ENCODE measurements at regions not wholly inside any gene's neighbourhood (a gene's known extent, or its start where the extent isn't known, plus 50 kb on each side); places are given as distances from the start of the nearest gene placed in this dataset.

DNA sequence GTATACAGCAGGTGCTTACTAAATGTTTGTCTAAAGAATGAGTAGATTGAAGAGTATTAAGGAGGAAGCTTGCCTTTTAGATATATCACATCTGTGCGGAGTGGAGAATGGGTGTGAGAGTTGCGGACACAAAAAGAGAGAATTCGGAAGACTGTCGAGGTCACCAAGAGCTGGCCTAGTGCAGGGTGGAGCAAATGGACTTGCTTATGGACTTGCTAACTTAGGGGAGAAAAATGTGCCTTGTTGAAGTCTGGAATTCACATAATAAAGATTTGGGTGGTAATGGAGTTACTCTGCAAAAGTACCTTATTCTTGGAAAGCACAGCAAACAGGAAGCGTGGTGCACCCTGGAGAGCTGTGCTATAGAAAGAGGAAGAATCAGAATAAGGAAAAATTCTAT lies 361.7 kb downstream of the PRDM2 start:
- 95 to 96% methylated on average over 5 of the region's 5 CpGs for WGBS, 2 donors
- DNase-seq (ENCODE audit: low spot score in 2 of 2) = no peak
- no peak overlapping the region for H3K4me3 ChIP-seq (ENCODE audit: low read depth, poor library complexity, severe bottlenecking)
- TF ChIP-seq, protein P1, sequence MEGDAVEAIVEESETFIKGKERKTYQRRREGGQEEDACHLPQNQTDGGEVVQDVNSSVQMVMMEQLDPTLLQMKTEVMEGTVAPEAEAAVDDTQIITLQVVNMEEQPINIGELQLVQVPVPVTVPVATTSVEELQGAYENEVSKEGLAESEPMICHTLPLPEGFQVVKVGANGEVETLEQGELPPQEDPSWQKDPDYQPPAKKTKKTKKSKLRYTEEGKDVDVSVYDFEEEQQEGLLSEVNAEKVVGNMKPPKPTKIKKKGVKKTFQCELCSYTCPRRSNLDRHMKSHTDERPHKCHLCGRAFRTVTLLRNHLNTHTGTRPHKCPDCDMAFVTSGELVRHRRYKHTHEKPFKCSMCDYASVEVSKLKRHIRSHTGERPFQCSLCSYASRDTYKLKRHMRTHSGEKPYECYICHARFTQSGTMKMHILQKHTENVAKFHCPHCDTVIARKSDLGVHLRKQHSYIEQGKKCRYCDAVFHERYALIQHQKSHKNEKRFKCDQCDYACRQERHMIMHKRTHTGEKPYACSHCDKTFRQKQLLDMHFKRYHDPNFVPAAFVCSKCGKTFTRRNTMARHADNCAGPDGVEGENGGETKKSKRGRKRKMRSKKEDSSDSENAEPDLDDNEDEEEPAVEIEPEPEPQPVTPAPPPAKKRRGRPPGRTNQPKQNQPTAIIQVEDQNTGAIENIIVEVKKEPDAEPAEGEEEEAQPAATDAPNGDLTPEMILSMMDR (IDR thresholded peaks at IDR 0.05) = no peak
- no peak for TF ChIP-seq POLR2A (IDR thresholded peaks at IDR 0.05)
- intact Hi-C loops (cut with DNase I; ENCODE audit: low total_unique reads) = no loop called here

DNA sequence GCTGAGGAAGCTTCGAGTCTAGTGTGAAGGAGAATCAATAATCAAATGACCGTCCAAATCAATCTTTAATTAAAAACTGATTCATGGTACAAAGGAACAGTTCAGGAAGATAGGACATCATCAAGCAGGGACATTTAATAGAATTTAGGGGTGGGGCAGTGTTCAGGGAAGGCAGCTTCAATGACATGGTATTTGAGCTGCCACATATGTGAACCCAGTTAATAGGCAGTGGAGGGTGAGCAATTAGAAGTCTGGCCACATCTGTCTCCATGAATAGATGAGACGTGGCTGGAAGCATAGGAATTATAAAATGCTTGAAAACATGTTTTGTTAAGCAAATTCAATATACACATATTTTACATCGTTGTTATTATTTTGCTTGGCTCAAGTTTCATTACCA lies 362.7 kb downstream of the PRDM2 start:
- DNase-seq (ENCODE audit: low spot score in 2 of 2) = no peak
- 61 to 62% methylated on average over 4 of the region's 4 CpGs for WGBS, 2 donors
- intact Hi-C loops (cut with DNase I; ENCODE audit: low total_unique reads) = no loop called here
- H3K4me3 ChIP-seq (ENCODE audit: low read depth, poor library complexity, severe bottlenecking) = no peak overlapping the region
- TF ChIP-seq, protein P1 (IDR thresholded peaks at IDR 0.05) = no peak
- TF ChIP-seq POLR2A (IDR thresholded peaks at IDR 0.05) = no peak

DNA sequence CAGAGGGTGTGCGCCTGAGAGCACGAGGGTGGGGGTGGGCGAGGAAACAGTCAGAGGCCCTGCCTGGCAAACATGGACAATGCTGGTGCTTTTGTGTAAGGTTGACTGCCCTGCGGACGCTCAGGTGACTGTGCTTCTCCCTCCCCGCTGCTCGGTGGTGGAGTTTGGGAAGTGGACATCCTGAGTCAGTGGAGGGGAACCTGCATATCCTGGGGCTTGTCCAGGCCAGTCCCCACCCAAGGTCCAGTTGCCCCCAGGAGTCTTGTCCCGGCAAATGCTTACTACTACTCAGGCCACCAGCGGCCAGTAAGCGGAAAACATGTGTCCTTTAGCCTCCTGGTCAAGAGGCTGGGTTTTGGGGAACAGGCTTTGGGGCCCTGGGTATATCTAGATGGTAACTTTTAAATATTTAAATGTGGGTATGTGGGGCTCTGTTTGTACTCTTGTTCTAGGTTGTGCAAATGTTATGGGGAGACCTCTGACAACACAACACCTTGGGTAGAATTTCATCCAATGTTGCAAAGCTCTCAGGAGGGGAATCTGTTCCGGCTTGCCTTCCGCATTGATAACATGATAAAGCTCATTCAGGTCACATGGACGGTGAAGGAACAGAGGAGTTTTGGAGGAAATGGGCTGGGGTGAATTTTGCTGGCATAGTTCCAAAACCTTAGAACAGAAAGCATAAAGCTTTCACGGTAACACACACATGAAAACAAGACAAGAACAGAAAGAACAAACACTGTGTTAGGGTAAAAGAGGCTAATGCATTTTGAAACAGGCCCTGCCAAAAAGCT lies 364.9 kb downstream of the PRDM2 start:
- DNase-seq (ENCODE audit: low spot score in 2 of 2) = no peak
- no peak overlapping the region for H3K4me3 ChIP-seq (ENCODE audit: low read depth, poor library complexity, severe bottlenecking)
- intact Hi-C loops (cut with DNase I; ENCODE audit: low total_unique reads) = no loop called here
- 70% methylated on average over 12 to 14 of the region's 14 CpGs for WGBS, 2 donors
- TF ChIP-seq, protein P1 (IDR thresholded peaks at IDR 0.05) = no peak
- TF ChIP-seq POLR2A (IDR thresholded peaks at IDR 0.05) = no peak

DNA sequence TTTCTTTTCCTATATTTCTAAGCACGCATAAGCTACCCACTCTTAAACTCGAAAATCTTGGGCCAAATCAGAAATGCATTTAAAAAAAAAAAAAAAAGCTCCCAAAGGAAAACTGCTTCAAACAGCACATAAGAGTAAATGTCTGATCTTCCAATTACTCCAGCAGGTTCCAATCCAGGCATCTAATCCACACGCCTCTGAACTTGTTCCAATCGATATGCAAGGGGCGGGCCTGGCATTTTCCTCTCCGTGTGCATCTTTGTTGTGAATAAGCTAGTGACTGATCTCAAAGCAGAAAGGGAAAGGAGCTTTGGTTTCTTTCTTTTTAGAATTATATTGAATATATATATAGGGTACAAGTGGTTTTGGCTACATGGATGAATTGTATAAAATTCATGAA lies 365.5 kb downstream of the PRDM2 start:
- intact Hi-C loops (cut with DNase I; ENCODE audit: low total_unique reads) = no loop called here
- no peak overlapping the region for H3K4me3 ChIP-seq (ENCODE audit: low read depth, poor library complexity, severe bottlenecking)
- DNase-seq (ENCODE audit: low spot score in 2 of 2) = no peak
- WGBS, 2 donors = 50 to 56% methylated on average over 6 of the region's 6 CpGs
- no peak for TF ChIP-seq POLR2A (IDR thresholded peaks at IDR 0.05)
- TF ChIP-seq, protein P1 (IDR thresholded peaks at IDR 0.05) = no peak

DNA sequence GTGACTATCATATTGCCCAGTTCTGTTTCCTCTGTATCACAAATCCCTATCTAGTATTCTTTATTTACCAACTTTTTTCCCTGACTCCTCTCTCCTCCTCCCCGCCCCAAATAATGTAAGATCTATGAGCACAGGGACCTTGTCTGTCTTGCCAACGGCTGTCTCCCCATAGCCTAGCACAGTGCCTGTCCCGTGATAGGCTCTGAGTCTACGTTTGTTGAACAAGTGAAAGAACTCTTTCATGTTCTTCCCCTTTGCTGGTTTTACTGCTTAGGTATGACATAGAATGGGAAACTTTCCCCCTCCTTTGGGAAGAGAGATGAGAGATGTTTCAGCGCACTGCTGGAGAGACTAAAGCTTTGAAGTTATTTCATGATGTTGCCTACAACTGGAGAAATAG lies 367.0 kb downstream of the PRDM2 start:
- no peak overlapping the region for H3K4me3 ChIP-seq (ENCODE audit: low read depth, poor library complexity, severe bottlenecking)
- intact Hi-C loops (cut with DNase I; ENCODE audit: low total_unique reads) = no loop called here
- no peak for TF ChIP-seq POLR2A (IDR thresholded peaks at IDR 0.05)
- TF ChIP-seq, protein P1 (IDR thresholded peaks at IDR 0.05) = no peak
- no peak for DNase-seq (ENCODE audit: low spot score in 2 of 2)
- WGBS, 2 donors = 88 to 92% methylated on average over 5 of the region's 5 CpGs

DNA sequence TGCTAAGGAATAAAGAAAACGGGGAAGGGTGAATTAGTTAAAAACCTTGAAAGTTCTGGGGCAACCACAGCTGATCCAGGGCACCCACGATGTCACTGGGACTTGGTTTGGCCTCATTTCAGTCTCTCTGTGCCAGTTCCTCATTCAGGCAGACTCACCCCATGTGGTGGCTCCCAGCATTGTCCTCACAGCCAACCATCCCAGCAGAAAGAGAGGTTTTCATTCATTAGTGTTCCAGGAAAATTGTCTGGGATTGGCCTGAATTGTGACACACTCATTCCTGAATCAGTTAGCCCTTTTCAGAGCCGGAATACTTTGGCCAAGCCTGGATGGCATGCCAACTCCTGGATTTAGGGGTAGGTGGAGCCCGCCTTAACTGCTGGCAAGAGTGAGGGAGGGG lies 367.7 kb downstream of the PRDM2 start:
- no peak for DNase-seq (ENCODE audit: low spot score in 2 of 2)
- 42 to 59% methylated on average over 4 of the region's 4 CpGs for WGBS, 2 donors
- H3K4me3 ChIP-seq (ENCODE audit: low read depth, poor library complexity, severe bottlenecking) = no peak overlapping the region
- intact Hi-C loops (cut with DNase I; ENCODE audit: low total_unique reads) = no loop called here
- no peak for TF ChIP-seq POLR2A (IDR thresholded peaks at IDR 0.05)
- TF ChIP-seq, protein P1 (IDR thresholded peaks at IDR 0.05) = no peak

Measured in lower leg skin (tissue), 4 donors.